ENCODE measurements at regions not wholly inside any gene's neighbourhood (a gene's known extent, or its start where the extent isn't known, plus 50 kb on each side); places are given as distances from the start of the nearest gene placed in this dataset.

DNA sequence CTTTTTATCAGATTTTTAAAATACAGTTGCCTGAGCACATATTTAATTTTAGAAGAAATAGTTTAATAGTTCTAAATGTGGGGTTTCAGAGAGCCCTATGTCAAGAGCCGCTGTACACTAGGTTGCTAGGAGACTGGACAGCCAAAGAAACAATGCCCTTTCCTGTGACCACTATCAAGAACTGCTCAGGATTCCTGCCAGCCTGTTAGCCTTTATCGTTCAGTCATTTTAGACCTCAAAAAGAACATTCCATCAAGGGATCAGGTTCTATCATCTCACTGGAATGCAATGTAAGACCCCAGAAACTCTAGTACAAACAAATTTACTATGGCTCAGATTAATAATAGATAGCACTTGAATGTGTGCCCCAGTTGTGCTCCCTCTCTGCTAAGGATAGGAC is 181.2 kb upstream of the CCN2 start:
- dilution Hi-C loops (cut with MboI; ENCODE audit: extremely low pct_ligation_motif_present, low sequenced_read_pairs) = no loop called here
- TF ChIP-seq, protein P1, sequence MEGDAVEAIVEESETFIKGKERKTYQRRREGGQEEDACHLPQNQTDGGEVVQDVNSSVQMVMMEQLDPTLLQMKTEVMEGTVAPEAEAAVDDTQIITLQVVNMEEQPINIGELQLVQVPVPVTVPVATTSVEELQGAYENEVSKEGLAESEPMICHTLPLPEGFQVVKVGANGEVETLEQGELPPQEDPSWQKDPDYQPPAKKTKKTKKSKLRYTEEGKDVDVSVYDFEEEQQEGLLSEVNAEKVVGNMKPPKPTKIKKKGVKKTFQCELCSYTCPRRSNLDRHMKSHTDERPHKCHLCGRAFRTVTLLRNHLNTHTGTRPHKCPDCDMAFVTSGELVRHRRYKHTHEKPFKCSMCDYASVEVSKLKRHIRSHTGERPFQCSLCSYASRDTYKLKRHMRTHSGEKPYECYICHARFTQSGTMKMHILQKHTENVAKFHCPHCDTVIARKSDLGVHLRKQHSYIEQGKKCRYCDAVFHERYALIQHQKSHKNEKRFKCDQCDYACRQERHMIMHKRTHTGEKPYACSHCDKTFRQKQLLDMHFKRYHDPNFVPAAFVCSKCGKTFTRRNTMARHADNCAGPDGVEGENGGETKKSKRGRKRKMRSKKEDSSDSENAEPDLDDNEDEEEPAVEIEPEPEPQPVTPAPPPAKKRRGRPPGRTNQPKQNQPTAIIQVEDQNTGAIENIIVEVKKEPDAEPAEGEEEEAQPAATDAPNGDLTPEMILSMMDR (optimal IDR thresholded peaks at IDR 0.05 in 1 of 3, IDR thresholded peaks at IDR 0.05 in 1 of 3, conservative IDR thresholded peaks at IDR 0.05 in 1 of 3; ENCODE audit: extremely low read depth in 1 of 3, insufficient read depth in 2 of 3, low read length in 3 of 3) = no peak
- TF ChIP-seq EZH2 (IDR thresholded peaks at IDR 0.05; ENCODE audit: low read length) = no peak
- H3K79me2 ChIP-seq (ENCODE audit: control insufficient read depth, insufficient read depth, low read length) = no peaks in the 10 kb centered on the region
- H3K27ac ChIP-seq (ENCODE audit: control insufficient read depth, insufficient read depth, low read length) = no peak overlapping the region
- no peaks in the 10 kb centered on the region for H3K36me3 ChIP-seq (ENCODE audit: control insufficient read depth in 2 of 2, extremely low read depth in 1 of 2, insufficient read depth in 2 of 2, low read length in 2 of 2)
- no peak overlapping the region for H3K4me2 ChIP-seq (ENCODE audit: control insufficient read depth, extremely low read depth, insufficient read depth, low read depth, low read length)
- peaks cover 7% of the 10 kb centered on the region for H3K4me1 ChIP-seq (ENCODE audit: control insufficient read depth, extremely low read depth, insufficient read depth, low read length)
- no peaks in the 10 kb centered on the region for H3K9me3 ChIP-seq (ENCODE audit: control insufficient read depth, low read depth, low read length)
- no peak overlapping the region for H3K4me3 ChIP-seq (ENCODE audit: control insufficient read depth in 2 of 3, extremely low read depth in 1 of 3, insufficient read depth in 2 of 3, low read depth in 1 of 3, low read length in 3 of 3)
- H2AFZ ChIP-seq (ENCODE audit: control insufficient read depth, low read length) = no peak overlapping the region
- no peak overlapping the region for H3K9ac ChIP-seq (ENCODE audit: control insufficient read depth, extremely low read depth, insufficient read depth, low read length)
- no peaks in the 10 kb centered on the region for H3K27me3 ChIP-seq (ENCODE audit: control insufficient read depth, extremely low read depth, insufficient read depth, low read length)
- H4K20me1 ChIP-seq (ENCODE audit: control insufficient read depth, extremely low read depth, insufficient read depth, low read length) = no peaks in the 10 kb centered on the region
- FAIRE-seq (no peak), DNase-seq (ENCODE audit: low read depth, low spot score) (no peak)
- H3K9me1 ChIP-seq (ENCODE audit: control insufficient read depth, extremely low read depth, insufficient read depth, low read length) = no peaks in the 10 kb centered on the region

DNA sequence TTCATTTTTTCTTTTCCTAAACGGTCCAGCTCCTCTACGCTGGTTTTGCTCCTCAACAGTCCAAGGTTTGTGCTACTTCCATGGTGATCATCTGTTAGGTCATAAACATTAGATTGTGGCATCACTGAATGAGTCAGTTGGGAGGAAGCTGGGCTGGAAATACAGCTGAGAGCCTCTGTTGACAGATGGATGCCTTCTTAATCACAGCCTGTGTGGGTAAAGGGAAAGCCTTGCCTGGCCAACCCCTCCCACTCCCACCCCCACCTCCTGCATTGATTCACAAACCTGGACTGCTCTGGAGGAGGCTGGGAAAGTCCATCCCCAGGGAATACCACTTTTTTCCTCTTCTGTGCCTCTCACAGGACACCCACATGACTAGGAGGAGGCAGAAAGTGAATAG is 180.6 kb upstream of the CCN2 start:
- H3K27ac ChIP-seq (ENCODE audit: control insufficient read depth, insufficient read depth, low read length) = no peak overlapping the region
- no peak overlapping the region for H3K9ac ChIP-seq (ENCODE audit: control insufficient read depth, extremely low read depth, insufficient read depth, low read length)
- dilution Hi-C loops (cut with MboI; ENCODE audit: extremely low pct_ligation_motif_present, low sequenced_read_pairs) = no loop called here
- no peaks in the 10 kb centered on the region for H4K20me1 ChIP-seq (ENCODE audit: control insufficient read depth, extremely low read depth, insufficient read depth, low read length)
- no peak overlapping the region for H3K4me3 ChIP-seq (ENCODE audit: control insufficient read depth in 2 of 3, extremely low read depth in 1 of 3, insufficient read depth in 2 of 3, low read depth in 1 of 3, low read length in 3 of 3)
- H3K36me3 ChIP-seq (ENCODE audit: control insufficient read depth in 2 of 2, extremely low read depth in 1 of 2, insufficient read depth in 2 of 2, low read length in 2 of 2) = no peaks in the 10 kb centered on the region
- no peaks in the 10 kb centered on the region for H3K9me1 ChIP-seq (ENCODE audit: control insufficient read depth, extremely low read depth, insufficient read depth, low read length)
- FAIRE-seq (peak; percentile 72), DNase-seq (ENCODE audit: low read depth, low spot score) (peak; percentile 35)
- no peaks in the 10 kb centered on the region for H3K9me3 ChIP-seq (ENCODE audit: control insufficient read depth, low read depth, low read length)
- no peaks in the 10 kb centered on the region for H3K27me3 ChIP-seq (ENCODE audit: control insufficient read depth, extremely low read depth, insufficient read depth, low read length)
- H3K79me2 ChIP-seq (ENCODE audit: control insufficient read depth, insufficient read depth, low read length) = no peaks in the 10 kb centered on the region
- no peak for TF ChIP-seq EZH2 (IDR thresholded peaks at IDR 0.05; ENCODE audit: low read length)
- TF ChIP-seq, protein P1 (optimal IDR thresholded peaks at IDR 0.05 in 1 of 3, IDR thresholded peaks at IDR 0.05 in 1 of 3, conservative IDR thresholded peaks at IDR 0.05 in 1 of 3; ENCODE audit: extremely low read depth in 1 of 3, insufficient read depth in 2 of 3, low read length in 3 of 3) = no peak
- no peak overlapping the region for H2AFZ ChIP-seq (ENCODE audit: control insufficient read depth, low read length)
- peaks cover 7% of the 10 kb centered on the region for H3K4me1 ChIP-seq (ENCODE audit: control insufficient read depth, extremely low read depth, insufficient read depth, low read length)
- H3K4me2 ChIP-seq (ENCODE audit: control insufficient read depth, extremely low read depth, insufficient read depth, low read depth, low read length) = no peak overlapping the region

All from keratinocyte (primary cell).